ENCODE measurements at regions not wholly inside any gene's neighbourhood (a gene's known extent, or its start where the extent isn't known, plus 50 kb on each side); places are given as distances from the start of the nearest gene placed in this dataset.

DNA sequence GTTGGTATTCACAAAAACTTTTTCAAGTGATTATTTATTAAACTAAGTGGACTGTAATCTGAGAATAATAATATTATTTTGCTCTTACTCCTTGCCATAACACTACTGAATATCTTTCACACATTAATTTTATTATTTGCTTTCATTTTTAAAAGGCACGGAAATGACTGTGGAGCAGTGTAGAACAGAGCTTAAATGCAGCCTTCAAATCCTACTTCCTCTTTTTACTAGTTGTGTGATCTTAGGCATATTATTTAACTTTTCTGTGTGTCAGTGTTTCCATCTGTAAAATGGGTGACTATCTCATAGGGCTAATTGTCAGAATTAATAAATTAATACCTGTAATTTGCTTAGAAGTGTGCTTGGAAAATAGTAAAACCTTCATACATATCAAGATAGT is 55.5 kb upstream of the SLC8A1 start:
- DNase-seq, result no peak

DNA sequence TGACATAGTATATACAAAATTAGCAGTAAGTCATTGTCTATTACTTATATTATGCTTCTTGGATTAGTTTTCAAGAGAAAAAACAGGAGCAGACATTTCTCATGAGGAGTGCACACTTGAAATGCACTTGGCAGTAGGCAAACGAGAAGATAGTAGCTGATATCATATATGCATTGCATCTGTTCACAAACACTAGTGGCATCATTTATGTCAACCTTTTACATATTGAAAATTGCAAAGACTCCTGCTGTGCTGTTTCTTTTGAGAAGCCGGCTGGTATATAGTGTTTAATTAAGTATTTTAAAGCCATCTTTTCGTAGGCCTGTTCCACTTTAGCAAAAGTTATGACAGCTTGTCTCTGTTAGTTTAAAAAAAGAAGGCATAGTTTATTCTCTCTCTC is 58.4 kb upstream of the SLC8A1 start:
- no peak for DNase-seq

DNA sequence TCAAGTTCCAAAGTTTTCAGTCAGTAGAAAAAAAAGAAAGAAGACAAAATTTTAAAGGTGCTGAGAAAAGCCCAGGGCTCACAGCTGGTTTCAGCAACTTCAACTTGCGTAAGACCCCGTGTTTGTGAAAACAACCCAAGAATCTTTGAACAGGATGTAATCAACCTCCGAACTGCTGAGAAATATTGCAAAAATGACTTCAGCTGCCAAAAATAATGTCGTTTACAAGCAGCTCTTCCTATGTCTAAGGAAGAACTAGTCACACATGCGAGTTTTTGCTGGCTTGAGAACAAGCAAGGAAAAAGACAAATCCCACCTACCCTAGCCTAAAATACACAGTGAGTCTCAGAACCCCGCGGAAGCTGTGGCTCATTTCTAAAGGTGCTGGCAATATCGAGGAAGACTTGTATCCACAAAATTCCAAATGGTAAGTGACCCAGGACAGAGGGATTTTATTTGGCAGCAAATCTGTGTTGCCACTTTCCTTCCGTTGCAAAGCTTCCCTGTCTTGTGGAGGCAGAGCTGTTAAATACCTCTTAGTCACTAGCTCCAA is 59.8 kb upstream of the SLC8A1 start:
- no peak for DNase-seq

DNA sequence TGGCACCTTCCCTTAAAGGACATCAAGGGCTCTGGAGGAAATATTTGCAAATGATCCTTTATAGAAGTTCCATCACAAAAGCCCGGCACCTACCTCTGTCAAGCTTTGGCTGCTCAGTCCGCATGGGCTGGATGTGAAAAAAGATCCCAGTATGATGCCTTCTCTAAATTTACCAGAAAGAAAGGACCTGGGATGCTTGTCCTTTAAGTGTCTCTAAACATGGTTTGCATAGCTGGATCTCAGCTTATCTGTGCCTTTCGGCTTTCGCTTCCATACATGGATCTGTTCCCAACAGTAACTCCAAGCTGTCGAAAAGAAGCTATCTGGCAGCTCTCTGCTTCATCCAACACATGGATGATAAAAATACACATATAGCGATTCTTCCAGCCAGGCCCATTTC is 60.4 kb upstream of the SLC8A1 start:
- no peak for DNase-seq

DNA sequence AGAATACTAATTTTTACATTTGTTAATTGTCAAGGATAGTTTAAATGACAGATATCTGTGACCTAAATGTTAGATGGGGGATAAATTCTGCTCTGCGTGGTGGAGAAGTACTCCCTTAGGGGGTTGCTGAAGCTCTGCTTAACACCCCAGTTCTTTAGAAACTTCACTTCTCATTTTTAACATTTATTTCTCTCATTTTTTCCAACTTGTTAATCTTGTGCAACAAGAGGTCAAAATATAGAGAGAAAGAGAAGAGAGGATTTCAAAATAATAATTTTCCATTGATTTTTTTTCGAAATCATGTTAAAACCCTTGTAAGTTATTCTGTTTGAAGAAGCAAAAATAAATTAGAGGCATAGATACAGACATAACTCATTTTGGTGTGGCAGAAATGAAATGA is 61.3 kb upstream of the SLC8A1 start:
- DNase-seq, result no peak

DNA sequence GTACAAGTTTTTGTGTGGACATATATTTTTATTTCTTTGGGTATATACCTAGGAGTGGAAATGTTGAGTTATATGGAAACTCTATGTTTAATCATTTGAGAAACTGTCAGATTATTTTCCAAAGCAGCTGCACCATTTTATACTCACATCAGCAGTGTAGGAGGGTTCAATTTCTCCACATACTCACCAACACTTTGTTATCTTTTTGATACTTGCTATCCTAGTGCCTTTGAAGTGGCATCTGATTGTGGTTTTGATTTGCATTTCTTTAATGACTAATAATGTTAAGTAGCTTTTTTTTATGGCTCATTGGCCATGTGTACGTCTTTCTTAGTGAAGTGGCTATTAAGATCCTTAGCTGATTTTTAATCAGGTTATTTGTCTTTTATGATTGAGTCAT is 64.7 kb upstream of the SLC8A1 start:
- no peak for DNase-seq

DNA sequence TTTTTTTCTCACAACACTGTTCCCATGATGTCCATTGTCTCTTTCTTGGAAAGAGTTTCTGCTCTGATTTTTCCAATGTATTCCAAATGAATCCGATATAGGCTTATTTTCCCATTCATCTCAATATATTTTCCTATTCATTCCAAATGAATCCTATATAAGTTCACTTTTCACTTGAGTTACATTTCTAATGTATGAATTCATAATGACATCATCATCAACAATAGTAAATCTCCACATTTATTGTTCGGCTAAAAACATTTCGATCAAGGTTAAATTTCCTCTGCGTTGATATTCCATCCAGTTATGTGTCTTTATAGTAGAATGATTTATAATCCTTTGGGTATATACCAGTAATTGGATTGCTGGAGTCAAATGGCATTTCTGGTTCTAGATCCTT is 76.7 kb upstream of the SLC8A1 start:
- no peak for DNase-seq

DNA sequence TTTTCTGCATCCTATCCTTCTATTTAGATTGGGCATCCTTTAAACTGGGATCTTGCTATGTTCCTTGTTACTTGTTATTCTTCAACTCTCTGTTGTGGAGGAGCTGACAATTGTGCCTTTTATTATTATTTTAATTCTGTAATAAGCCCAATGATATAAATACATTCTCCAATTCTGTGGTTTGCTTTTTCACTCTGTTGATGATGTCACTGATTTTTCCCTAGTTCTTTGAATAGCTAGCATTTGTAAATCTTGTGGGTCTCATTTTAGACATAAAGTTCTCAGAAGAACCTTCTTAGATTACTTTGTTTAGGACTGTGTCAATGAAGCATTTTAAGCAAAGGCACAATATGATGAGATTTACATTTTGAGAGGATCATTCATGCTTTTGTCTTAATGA is 79.5 kb upstream of the SLC8A1 start:
- no peak for DNase-seq

DNA sequence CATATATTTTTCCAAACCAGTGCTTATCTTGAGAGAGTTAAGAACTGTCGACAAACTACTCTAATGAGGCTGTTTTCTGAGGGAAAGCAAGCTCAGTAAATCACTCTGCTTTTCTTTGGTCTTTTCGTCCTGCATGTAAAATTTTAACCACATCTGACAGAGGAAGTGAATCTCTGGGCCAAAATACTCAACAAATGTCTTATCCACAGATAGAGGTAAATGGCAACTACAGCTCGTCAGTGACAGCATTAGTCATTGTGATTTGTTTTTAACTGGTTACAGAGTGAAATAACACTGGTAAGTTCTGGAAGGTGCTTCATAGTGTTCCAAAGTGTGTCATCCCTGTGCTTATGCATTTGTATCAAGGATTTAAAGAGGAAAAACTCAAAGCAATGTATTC is 82.6 kb upstream of the SLC8A1 start:
- no peak for DNase-seq

DNA sequence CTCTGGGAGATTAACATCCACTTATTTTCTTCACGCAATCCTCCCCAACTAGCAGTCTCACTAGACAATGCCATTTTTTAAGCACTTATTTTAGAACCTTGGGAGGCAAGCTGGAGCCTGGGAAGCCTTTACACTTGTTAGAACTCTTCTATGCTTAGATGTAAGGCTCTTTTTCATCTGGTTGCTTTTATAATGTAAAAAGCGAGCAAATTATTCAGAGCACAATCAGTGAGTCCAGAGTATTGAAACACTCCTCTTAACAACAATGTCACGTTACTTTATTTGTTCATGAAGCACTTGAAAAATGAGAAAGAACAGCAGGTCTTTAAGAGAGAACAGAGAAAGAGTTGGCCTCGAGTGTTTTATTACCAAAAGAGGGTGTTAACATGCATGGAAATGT is 84.1 kb upstream of the SLC8A1 start:
- no peak for DNase-seq

DNA sequence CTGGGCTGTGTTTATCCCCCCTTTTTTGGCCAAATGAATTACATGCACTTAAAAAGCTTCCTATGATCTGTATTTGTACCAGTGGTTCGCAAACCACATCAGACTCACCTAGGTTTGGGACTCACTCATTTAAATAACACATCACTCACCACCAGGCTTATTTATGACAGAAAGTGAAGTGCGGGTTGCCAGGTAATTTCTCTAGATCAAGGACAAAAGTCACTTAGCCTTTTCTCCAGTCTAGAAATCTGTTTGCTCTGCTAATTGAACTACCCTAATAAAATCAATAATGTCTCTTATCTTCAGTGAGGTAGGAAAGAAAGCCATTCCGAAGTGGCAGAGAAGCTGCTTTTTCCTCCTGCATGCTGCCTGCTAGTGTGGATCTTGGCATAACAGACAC is 88.1 kb upstream of the SLC8A1 start:
- DNase-seq, result no peak

DNA sequence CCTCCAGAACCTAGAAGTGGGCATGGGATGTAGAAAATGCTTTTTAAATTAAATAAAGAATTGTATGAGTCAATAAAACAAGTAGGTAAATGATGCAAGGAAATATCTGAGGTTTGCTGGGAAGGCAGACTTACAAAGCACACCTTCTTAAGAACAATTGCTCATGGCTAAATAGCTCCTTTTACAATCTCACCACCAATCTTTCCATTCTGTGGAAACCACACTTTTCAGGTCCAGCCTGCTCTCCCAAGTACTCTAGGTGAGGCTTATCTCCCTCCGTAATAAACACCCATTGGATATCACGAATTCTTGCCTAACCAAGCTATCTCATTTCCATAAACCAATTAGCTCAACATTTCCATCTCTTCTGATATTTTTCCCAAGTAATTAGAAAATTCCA is 91.5 kb upstream of the SLC8A1 start:
- no peak for DNase-seq

DNA sequence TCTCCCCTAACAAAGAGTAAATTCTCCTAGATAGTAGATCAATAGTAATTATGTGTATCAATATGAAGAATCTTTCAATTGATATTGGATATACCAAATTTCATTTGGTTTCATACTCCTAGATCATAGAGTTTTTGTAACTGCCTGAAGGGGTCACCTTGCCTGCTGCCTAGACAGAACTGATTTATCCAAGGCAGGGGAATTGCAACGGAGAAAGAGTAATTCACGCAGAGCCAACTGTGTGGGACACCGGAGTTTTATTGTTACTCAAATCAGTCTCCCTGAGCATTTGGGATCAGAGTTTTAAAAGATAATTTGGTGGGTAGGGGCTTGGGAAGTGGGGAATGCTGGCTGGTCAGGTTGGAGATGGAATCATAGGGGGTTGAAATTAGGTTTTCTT is 92.2 kb upstream of the SLC8A1 start:
- no peak for DNase-seq

DNA sequence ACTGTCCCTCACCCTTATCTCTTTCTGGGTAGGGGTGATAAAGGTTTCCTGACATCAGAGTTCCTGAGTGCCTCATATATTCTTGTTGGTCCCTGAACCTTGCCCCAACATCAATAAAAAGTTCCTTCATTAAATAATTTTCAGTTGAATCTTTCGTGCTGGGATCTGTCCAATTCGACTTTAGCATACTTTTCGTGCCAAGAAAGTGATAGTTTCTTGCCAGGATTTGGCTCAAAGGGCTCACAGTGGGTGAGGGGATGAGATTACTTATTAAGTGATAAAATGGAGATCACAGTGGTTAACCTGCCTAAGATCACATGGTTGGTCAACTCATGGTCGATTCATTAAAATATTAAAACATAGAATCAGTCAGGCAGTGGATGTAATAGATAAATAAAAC is 93.8 kb upstream of the SLC8A1 start:
- no peak for DNase-seq

DNA sequence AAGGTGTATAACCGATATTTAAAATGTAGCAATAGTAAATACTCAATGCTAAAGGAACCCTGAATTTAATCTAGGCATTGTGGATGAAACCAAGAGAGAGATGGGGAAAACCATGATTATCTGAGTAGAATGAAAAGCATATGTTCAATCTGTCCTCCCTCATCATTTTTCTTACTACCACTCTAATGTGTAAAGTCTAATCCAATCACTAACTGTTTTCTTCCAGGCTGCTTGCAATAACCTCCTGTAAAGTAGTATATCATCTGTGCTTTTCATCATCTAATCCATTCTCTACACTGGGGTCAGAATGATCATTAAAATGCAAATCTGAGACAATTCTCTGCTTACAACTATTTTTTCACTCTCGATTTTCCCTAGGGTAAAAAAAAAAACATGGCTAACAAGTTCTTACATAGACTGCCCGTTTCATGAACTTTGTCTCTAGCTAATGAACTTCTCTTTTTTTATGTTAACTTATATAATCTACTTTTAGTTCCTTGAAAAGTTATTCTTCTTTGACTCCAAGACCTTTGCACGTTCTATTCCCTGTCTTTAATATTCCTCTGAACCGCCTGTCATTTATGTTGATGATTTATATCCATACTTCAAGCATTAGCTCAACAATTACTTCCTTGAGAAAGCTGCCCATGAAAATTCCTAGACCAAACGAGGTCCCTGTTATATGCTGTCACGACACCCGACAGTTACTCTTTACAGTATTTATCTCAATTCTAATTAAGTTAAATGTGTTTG is 94.7 kb upstream of the SLC8A1 start:
- no peak for DNase-seq

DNA sequence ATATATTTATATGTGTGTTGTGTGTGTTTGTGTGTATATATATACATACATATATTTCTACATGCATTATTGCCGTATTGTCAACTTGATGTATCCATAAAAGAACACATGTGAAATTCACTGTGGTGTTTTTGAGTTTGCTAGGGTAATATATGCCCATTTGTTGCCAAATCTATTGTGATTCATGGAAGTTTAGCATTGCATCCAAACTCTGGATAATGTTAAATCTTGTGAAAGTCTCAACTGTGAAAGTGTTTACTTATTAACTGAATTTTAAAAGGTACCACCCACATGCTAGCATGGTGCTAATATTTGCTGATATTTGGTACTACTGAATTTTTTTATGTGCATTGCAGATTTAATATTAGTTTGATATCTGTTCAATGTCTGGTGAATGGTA is 96.6 kb upstream of the SLC8A1 start:
- no peak for DNase-seq

DNA sequence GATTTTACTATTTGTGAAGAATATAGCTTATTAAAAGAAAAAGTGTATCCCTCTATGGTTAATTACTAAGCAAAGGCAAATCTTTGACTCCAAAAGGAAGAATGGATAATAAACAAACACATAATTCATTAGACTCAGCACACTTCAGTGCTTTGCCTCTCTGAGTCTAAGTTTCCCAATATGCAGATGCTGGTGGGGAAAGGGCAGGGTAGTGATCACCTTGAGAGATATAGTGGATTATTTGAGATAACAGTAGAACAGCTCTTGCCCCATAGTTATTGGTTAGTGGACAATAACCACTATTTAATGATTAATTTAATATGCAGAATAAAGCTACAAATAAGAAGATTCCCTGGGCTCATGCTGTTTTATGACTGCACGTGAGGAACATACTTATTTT is 98.2 kb upstream of the SLC8A1 start:
- no peak for DNase-seq

DNA sequence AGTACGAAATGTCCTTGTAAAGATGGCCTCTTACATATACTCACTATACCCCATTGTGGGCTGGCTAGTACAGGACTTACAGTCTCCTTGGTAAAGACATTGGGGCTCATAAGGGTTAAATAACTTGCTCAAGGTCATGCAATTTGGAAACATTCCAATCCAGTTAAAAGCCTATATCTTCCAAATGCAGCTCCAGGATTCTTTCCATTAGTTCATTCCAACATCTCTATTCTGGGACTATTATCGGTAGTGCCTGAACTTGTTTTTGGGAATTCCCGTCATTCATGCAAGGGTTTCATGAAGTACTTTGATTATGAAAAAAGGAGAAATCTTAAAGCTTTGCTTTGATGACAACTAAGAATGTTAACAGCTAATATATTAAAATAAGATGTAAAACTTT is 99.2 kb upstream of the SLC8A1 start:
- no peak for DNase-seq

DNA sequence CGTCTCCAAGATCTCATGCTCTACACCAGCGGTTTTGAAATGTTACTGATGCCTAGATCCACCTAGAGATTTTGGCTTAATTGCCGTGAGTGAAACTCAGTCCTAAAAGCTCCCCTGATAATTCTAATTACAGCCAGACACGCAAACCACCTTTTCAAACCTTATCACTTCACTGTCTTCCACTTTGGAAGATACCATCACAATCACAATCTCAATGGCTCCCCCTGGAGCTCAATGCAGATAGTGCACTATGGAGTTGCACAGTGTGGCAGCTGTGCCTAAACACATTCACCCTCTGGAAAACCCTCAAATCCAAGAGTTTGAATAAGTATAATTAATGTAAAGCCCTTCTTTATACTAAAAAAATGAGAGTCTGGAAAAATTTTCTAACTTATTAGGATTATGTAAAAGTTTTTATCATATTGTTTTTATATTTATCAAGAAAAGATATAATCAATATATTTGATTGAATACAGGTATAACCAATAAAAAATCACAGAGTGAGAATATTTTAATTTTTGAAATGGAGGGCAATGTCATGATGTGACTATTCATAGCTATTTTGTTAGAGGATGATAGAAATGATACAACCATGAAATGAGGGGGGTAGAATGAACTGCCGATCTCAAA is 102.9 kb upstream of the SLC8A1 start:
- peak; percentile 3 for DNase-seq

DNA sequence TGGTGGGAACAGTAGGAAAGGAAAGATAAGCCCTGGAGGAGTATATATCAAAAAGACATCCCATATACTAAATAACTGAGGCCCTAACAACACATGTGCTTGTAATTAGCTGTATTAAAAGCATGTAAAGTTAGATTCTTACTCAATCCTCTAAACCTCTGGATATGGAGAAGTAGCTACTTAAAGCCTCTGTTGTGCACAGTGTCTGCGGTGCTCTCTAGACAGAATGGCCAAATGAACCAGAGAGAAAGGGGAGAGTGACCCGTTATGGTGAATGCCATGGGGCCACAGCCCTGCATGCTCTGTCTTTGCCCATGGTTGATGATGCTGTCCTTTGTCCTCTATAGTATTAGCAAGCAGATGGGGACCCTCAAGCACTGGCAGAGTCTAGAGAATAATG is 104.4 kb upstream of the SLC8A1 start:
- no peak for DNase-seq

DNA sequence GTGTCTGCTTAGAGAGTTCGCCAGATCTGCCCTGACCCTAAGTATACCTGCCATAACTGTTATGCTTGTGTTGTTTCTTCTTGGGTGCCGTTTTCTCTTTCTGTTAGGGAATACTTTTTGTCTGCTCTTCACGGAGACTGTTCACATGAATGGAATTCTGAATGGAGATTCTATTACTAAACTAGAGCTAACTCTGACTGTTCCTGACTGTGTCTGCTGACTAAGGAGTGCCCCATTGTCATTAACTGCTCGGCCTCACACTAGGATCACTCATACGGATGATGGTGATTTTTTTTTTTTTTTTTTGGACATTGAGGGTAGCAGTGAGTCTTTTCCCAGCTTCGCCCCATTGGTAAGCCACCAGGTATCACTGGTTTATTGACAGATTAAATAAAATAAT is 104.8 kb upstream of the SLC8A1 start:
- no peak for DNase-seq

DNA sequence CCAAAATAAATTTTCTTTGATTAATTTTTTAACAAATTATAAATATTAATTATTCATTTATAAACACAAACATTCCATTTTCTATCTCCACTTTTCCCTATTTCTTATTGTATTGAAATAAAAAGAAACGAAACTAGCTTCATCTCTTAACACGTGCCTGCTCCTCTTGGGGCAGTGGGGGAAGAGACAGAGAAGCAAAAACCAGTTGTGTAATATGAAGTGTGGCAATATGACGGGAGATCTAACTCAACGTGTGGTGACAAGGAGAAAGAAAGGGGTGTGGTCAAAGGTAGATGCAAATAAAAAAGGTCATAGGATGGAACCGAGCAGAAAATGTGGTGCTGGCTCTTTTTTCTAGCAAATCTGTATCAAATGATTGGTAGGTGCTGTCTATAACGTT is 106.9 kb upstream of the SLC8A1 start:
- no peak for DNase-seq

DNA sequence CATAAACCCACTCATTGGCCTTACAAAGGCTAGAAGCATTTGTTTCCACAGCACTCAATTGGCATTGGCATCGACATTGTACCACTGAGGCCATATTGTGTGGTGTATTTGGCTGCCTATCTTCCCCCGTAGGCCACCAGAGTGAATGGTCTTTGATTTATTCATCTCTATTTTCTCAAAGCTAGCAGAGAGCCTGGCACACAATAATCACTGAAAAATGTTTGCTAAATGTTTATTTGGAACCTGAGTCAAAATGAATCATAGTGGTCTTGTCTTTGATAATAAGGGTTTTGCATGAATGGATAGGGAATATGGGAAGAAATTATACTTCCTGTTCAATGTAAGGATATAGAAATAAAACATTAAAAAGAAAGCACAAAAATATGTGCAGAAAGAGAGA is 107.3 kb upstream of the SLC8A1 start:
- DNase-seq, result no peak

DNA sequence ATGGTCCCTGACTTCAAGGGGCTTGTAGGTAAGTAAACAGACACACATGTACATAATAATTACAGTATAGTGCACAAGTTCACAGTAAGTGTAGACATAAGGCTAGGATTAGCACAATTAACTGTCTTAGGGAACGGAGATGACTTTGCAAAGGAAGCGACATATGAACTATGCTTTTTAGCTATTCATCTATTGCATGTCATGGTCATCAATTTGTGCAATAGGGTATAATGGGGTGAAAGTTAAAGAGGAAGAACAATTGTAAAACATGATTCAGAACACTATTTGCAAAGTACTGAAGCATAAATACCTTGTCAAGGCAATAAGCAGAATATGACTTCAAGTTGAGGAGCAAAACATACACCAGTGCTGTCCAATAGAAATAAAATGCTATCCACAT is 112.3 kb upstream of the SLC8A1 start:
- no peak for DNase-seq

DNA sequence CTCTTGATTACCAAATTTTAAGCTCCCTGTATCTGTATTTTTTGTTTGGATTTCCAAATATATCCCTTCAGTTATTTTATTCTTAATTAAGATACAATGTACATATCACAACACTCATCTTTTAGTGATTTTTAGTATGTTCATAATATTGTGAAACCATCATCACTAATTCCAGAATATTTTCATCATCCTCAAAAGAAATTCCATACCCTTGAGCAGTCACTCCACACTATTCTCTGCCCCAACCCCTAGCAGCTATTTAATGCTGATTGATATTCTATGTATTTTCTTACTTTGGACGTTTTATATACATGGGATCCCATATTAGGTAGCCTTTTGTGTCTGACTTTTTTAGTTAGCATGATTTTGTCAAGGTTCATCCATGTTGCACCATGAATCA is 127.4 kb upstream of the SLC8A1 start:
- DNase-seq, result no peak
